Mesothelial cell of epicardium (in vitro differentiated cells): ENCODE measurements at regions not wholly inside any gene's neighbourhood (a gene's known extent, or its start where the extent isn't known, plus 50 kb on each side); places are given as distances from the start of the nearest gene placed in this dataset.

ENCODE experiments used
- DNase-seq, 2 experiments: peaks; one replicate each; pipeline ENCODE4 v3.0.0; 2021; ENCODE audit warnings: low spot score in 2 of 2; ENCODE audit not compliant: unreplicated experiment in 2 of 2
- H3K27ac Mint-ChIP-seq: 2 replicates; pipeline ENCODE4 v1.8.0; 2021; ENCODE audit warnings: mixed read lengths
- H3K27me3 Mint-ChIP-seq: 2 replicates; pipeline ENCODE4 v1.8.0; 2021; ENCODE audit warnings: low read depth, mixed read lengths
- H3K36me3 Mint-ChIP-seq: 2 replicates; pipeline ENCODE4 v1.8.0; 2021; ENCODE audit warnings: mixed read lengths
- H3K4me1 Mint-ChIP-seq: 2 replicates; pipeline ENCODE4 v1.8.0; 2021; ENCODE audit warnings: mixed read lengths
- H3K4me3 Mint-ChIP-seq: 2 replicates; pipeline ENCODE4 v1.8.0; 2021; ENCODE audit warnings: mild to moderate bottlenecking, moderate library complexity, mixed read lengths
- H3K9me3 Mint-ChIP-seq: 2 replicates; pipeline ENCODE4 v1.8.0; 2021; ENCODE audit warnings: mixed read lengths
- TF ChIP-seq, protein P1 (sequence below): fragments of 200-600 bp; sonication (generic); IDR thresholded peaks from one replicate; pipeline ENCODE4 v1.5.0; 2021; ENCODE audit warnings: antibody characterized with exemption; ENCODE audit not compliant: unreplicated experiment

DNA sequence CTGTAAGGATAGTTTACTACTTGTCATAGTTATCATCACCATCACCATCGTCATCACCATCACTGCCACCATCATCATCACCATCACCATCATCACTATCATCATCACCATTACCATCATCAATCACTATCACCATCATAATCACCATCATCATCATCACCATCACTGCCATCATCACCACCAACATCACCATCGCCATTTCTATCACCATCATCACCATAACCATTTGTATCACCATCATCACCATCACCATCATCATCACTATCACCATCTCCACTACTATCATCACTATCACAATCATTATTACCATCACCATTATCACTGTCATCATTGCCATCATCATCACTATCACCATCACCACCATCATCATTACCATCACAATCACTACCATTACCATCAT lies 655.5 kb upstream of the DEFB115 start:
- DNase-seq = no peak
- Mint-ChIP-seq H3K27ac (no peak overlapping the region), H3K4me1 (no peaks in the 10 kb centered on the region), H3K36me3 (no peaks in the 10 kb centered on the region), H3K9me3 (peaks cover 41% of the 10 kb centered on the region), H3K4me3 (no peak overlapping the region), H3K27me3 (no peaks in the 10 kb centered on the region)
- TF ChIP-seq, protein P1, sequence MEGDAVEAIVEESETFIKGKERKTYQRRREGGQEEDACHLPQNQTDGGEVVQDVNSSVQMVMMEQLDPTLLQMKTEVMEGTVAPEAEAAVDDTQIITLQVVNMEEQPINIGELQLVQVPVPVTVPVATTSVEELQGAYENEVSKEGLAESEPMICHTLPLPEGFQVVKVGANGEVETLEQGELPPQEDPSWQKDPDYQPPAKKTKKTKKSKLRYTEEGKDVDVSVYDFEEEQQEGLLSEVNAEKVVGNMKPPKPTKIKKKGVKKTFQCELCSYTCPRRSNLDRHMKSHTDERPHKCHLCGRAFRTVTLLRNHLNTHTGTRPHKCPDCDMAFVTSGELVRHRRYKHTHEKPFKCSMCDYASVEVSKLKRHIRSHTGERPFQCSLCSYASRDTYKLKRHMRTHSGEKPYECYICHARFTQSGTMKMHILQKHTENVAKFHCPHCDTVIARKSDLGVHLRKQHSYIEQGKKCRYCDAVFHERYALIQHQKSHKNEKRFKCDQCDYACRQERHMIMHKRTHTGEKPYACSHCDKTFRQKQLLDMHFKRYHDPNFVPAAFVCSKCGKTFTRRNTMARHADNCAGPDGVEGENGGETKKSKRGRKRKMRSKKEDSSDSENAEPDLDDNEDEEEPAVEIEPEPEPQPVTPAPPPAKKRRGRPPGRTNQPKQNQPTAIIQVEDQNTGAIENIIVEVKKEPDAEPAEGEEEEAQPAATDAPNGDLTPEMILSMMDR = no peak

DNA sequence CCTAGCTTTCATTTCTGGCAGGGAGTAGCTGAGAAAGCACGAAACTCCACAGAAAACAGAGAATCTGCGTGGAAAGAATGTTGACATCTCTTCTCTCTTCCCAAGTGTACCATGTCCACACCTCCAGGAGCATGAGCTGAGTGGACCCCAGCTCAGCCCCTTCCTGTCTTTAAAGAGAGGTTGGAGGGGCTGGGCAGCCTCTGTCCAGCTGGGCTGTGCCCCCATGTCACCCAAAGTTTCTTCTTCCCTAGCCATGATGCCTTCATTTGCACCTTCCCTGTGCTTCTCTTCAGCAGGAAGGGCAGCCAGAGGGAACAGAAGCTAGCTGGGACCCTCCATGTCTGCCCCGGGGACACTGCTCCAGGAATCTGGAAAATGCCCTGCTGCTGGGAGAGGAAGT lies 655.0 kb upstream of the DEFB115 start:
- Mint-ChIP-seq H3K27me3 (no peaks in the 10 kb centered on the region), H3K27ac (no peak overlapping the region), H3K4me3 (no peak overlapping the region), H3K4me1 (no peaks in the 10 kb centered on the region), H3K36me3 (no peaks in the 10 kb centered on the region), H3K9me3 (peaks cover 40% of the 10 kb centered on the region)
- TF ChIP-seq, protein P1 = no peak
- DNase-seq = no peak

- H3K27me3 Mint-ChIP-seq = no peaks in the 10 kb centered on the region
- H3K4me1 Mint-ChIP-seq = no peaks in the 10 kb centered on the region
- H3K36me3 Mint-ChIP-seq = no peaks in the 10 kb centered on the region
- TF ChIP-seq, protein P1 = no peak
- DNase-seq = no peak
- H3K27ac Mint-ChIP-seq = no peak overlapping the region
- H3K4me3 Mint-ChIP-seq = no peak overlapping the region
- peaks cover 68% of the 10 kb centered on the region for H3K9me3 Mint-ChIP-seq
These were observed 650.5 kb upstream of the DEFB115 start for GRCh38 chr20:30606990-30607389.

GRCh38 chr20:30610029-30610693 lies 647.3 kb upstream of the DEFB115 start:
- Mint-ChIP-seq H3K9me3 (peaks cover 68% of the 10 kb centered on the region), H3K4me3 (no peak overlapping the region), H3K4me1 (no peaks in the 10 kb centered on the region), H3K36me3 (no peaks in the 10 kb centered on the region), H3K27ac (no peak overlapping the region), H3K27me3 (no peaks in the 10 kb centered on the region)
- DNase-seq = no peak
- TF ChIP-seq, protein P1 = no peak

DNA sequence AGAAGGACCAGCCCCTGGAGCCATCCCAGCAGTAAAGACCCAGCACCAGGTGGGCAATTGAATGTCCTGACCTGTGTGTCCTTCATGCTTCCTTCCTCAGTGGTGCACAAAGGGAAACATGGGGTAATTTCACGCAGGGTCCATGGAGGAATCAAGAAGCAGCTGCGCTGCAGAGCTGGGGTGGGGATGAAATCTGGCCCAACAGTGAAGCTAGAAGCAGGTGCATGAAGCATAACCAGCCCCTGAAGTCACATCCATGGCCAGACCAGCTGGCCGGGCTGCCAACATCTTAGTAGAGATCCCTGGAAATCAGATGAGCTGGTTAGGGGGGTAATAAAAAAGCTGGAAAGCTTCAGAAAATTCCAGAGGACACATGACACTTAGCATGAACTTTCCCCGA lies 646.7 kb upstream of the DEFB115 start:
- Mint-ChIP-seq H3K4me1 (no peaks in the 10 kb centered on the region), H3K27me3 (no peaks in the 10 kb centered on the region), H3K36me3 (no peaks in the 10 kb centered on the region), H3K4me3 (no peak overlapping the region), H3K27ac (no peak overlapping the region), H3K9me3 (peaks cover 68% of the 10 kb centered on the region)
- TF ChIP-seq, protein P1 = no peak
- DNase-seq = no peak
